Natural killer cell treated with Interleukin-12 subunit alpha and Interleukin-12 subunit beta and Interleukin-15 and Interleukin-18, amount 100 ng/mL, for 72 hours (primary cell): ENCODE measurements at regions not wholly inside any gene's neighbourhood (a gene's known extent, or its start where the extent isn't known, plus 50 kb on each side); places are given as distances from the start of the nearest gene placed in this dataset.
"Not testable (repeated sequence)": the region's sequence is repeated elsewhere in the genome, so short reads cannot be mapped to it uniquely, and the experiment has no call there.

ENCODE experiments used
- ATAC-seq, 2 donors: fragments of 150-1000 bp; cut with Tn5 transposase in 1 of 2; sonication (Bioruptor Pico), chemical (Tn5 transposase) in 1 of 2; 2 replicates each; pipeline ENCODE4 v1.10.0; 2021
- DNase-seq: peaks from one replicate; pipeline ENCODE4 v3.0.0; 2022; ENCODE audit warnings: low spot score
- H3K27ac Mint-ChIP-seq, 2 donors: 1 replicate in 1 of 2; 2 replicates in 1 of 2; pipeline ENCODE4 v1.8.0; 2022; ENCODE audit warnings: mixed read lengths in 2 of 2, mild to moderate bottlenecking in 1 of 2, moderate library complexity in 1 of 2
- H3K27me3 Mint-ChIP-seq, 2 donors: 1 replicate in 1 of 2; 2 replicates in 1 of 2; pipeline ENCODE4 v1.8.0; 2022; ENCODE audit warnings: mixed read lengths in 2 of 2
- H3K36me3 Mint-ChIP-seq: one replicate; pipeline ENCODE4 v1.8.0; 2022; ENCODE audit warnings: mixed read lengths
- H3K4me1 Mint-ChIP-seq, 2 donors: 1 replicate in 1 of 2; 2 replicates in 1 of 2; pipeline ENCODE4 v1.8.0; 2022; ENCODE audit warnings: low read depth in 2 of 2, mixed read lengths in 2 of 2, mild to moderate bottlenecking in 1 of 2
- H3K4me3 Mint-ChIP-seq: one replicate; pipeline ENCODE4 v1.8.0; 2022; ENCODE audit warnings: mixed read lengths
- H3K9me3 Mint-ChIP-seq: 2 replicates; pipeline ENCODE4 v1.8.0; 2022; ENCODE audit warnings: mixed read lengths

GRCh38 chr2:239868556-239869181 is 156.5 kb downstream of the NDUFA10 start:
- ATAC-seq (no peak), DNase-seq (no peak)
- Mint-ChIP-seq H3K4me1 (no peaks in the 10 kb centered on the region), H3K27me3 (no peaks in the 10 kb centered on the region), H3K27ac (no peak overlapping the region), H3K4me3 (no peak overlapping the region), H3K36me3 (no peaks in the 10 kb centered on the region), H3K9me3 (no peaks in the 10 kb centered on the region)

DNA sequence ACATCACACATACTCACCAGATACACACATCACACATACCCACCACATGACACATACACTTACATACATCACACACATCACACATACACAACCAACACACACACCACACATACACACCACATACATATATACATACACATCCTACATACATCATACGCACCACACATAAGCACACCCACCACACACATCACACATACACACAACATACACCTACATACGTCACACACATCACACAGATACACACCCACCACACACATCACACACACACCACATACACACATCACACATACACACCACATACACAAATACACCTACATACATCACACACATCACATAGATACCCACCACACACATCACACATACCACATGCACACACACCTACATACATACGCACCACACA is 158.4 kb downstream of the NDUFA10 start:
- Mint-ChIP-seq H3K36me3 (no peaks in the 10 kb centered on the region), H3K27me3 (peaks cover 0 to 2% of the 10 kb centered on the region in 2 donors), H3K4me1 (no peaks in the 10 kb centered on the region), H3K27ac (no peak overlapping the region), H3K4me3 (no peak overlapping the region), H3K9me3 (no peaks in the 10 kb centered on the region)
- DNase-seq: no peak
- no peak for ATAC-seq

- H3K27me3 Mint-ChIP-seq: peaks cover 0 to 4% of the 10 kb centered on the region in 2 donors
- H3K4me1 Mint-ChIP-seq: no peaks in the 10 kb centered on the region
- no peak overlapping the region for H3K4me3 Mint-ChIP-seq
- no peak for DNase-seq
- no peak for ATAC-seq
- H3K36me3 Mint-ChIP-seq: no peaks in the 10 kb centered on the region
- H3K9me3 Mint-ChIP-seq: no peaks in the 10 kb centered on the region
- no peak overlapping the region for H3K27ac Mint-ChIP-seq
Observed at GRCh38 chr2:239866350-239866749, 158.8 kb downstream of the NDUFA10 start.

- not testable (repeated sequence) for H3K9me3 Mint-ChIP-seq, H3K4me3 Mint-ChIP-seq, H3K27ac Mint-ChIP-seq, H3K27me3 Mint-ChIP-seq, DNase-seq, H3K36me3 Mint-ChIP-seq, ATAC-seq, H3K4me1 Mint-ChIP-seq
Observed at GRCh38 chr2:239865856-239866255, 159.3 kb downstream of the NDUFA10 start.

DNA sequence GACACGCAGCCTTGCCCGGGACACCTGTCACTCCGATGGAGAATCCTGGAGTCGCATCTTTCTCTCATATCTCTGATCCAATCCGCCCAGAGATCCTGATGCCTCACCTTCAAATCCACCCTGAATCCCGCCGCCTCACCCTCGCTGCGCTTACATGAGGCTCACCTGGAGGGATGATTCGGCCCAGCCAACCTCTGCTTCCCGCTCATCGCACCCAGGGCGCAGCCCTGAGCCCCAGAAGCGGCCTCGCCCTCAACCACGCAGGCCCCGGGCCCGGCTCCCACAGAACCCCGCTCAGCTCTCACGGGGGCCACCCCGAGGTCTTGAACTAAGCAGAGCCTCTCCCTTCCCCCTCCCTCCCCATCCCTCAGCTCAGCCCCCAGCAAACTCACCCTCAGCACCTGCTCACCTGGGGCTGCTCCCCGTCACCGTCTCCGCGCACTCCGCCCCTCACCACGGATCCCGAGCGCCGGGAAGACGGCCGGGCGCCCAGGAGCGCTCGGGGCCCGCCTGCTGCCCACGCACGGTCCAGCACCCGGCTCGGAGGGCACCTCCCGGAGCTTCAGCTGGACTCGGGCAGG is 160.0 kb downstream of the NDUFA10 start:
- ATAC-seq (peak in 1 of 2 donors; percentile 43), DNase-seq (no peak)
- Mint-ChIP-seq H3K4me3 (no peak overlapping the region), H3K36me3 (no peaks in the 10 kb centered on the region), H3K9me3 (no peaks in the 10 kb centered on the region), H3K27me3 (peaks cover 5 to 11% of the 10 kb centered on the region in 2 donors), H3K4me1 (no peaks in the 10 kb centered on the region), H3K27ac (no peak overlapping the region)

DNA sequence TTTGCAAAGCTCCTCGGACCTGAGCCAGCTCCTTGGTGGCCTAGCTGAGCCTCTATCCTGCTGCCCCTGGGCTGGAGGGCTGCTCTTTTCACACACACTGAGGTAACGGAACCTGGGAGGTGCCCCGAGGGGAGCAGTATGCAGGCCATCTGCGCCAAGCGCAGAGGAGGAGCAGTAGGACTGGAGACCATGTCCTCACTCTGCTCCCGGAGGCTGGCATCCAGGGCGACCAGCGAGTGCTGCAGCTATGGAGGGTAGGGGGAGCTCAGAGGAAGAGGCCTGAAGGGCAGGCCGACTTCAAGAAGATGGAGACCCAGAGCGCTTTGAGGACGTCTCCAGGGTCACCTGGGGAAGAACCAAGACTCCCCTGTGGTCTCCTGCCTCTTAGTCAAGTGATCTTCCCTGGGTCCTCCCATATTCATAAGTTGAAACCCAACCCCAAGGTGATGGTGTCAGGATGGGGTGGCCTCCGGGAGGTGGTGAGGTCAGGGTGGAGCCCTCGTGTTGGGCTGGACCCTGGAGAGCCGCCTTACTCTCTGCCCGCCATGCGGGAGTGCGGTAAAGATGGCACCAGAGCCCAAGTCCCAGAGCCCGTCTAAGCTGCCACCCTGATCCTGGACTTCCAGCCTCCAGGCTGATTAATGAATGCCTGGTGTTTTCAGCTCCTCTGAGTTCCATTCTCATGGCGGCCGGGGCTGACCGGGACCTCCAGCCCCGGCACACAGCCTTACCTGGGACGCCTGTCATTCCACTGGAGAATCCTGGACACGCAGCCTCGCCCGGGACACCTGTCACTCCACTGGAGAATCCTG is 160.7 kb downstream of the NDUFA10 start:
- no peak overlapping the region for H3K27ac Mint-ChIP-seq
- H3K4me3 Mint-ChIP-seq: no peak overlapping the region
- H3K27me3 Mint-ChIP-seq: peaks cover 6 to 11% of the 10 kb centered on the region in 2 donors
- DNase-seq: no peak
- no peaks in the 10 kb centered on the region for H3K9me3 Mint-ChIP-seq
- H3K36me3 Mint-ChIP-seq: no peaks in the 10 kb centered on the region
- no peaks in the 10 kb centered on the region for H3K4me1 Mint-ChIP-seq
- peak in 1 of 2 donors; percentile 40 for ATAC-seq

DNA sequence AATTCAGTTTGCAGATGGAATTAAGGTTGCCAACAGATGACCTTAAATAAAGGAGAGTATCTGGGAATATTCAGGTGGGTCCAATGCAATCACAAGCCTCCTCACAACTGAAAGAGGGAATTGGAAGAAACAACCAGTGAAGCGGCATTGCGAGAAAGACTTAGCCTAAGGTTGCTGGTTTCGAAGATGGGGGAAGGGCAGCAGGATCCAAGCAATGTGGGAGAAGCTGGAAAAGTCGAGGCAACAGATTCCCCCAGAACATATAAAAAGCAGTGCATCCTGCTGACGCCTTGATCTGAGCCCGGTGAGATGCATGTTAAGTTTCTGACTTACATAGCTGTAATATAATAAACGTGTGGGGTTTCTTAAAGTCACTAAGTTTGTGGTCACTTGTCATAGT is 162.5 kb downstream of the NDUFA10 start:
- ATAC-seq: no peak
- H3K27ac Mint-ChIP-seq: no peak overlapping the region
- no peaks in the 10 kb centered on the region for H3K36me3 Mint-ChIP-seq
- peaks cover 13 to 21% of the 10 kb centered on the region in 2 donors for H3K27me3 Mint-ChIP-seq
- no peak overlapping the region for H3K4me3 Mint-ChIP-seq
- H3K9me3 Mint-ChIP-seq: no peaks in the 10 kb centered on the region
- no peaks in the 10 kb centered on the region for H3K4me1 Mint-ChIP-seq
- no peak for DNase-seq

DNA sequence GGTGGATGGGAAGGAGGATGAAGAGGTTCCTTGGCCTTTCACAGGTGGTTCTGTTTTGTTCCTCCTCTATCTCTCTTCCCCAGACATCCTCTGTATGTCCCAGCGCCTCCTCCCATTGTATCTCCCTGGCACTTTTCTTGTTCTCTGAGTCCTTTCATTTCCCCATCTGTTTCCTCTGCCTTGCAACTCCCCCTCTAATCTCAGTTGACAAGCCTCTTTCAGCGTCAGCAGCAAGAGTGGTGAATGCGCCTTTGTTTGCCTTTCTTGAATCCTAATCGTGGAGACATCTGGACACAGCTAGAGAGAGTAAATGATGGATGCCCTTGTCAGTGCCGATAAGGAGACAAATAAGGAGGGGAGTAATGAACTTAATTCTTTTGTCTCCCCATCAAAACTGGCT is 167.0 kb downstream of the NDUFA10 start:
- H3K27ac Mint-ChIP-seq: no peak overlapping the region
- no peak overlapping the region for H3K4me3 Mint-ChIP-seq
- no peak for ATAC-seq
- no peaks in the 10 kb centered on the region for H3K36me3 Mint-ChIP-seq
- no peaks in the 10 kb centered on the region for H3K4me1 Mint-ChIP-seq
- H3K9me3 Mint-ChIP-seq: no peaks in the 10 kb centered on the region
- H3K27me3 Mint-ChIP-seq: peaks cover 20 to 29% of the 10 kb centered on the region in 2 donors
- no peak for DNase-seq

DNA sequence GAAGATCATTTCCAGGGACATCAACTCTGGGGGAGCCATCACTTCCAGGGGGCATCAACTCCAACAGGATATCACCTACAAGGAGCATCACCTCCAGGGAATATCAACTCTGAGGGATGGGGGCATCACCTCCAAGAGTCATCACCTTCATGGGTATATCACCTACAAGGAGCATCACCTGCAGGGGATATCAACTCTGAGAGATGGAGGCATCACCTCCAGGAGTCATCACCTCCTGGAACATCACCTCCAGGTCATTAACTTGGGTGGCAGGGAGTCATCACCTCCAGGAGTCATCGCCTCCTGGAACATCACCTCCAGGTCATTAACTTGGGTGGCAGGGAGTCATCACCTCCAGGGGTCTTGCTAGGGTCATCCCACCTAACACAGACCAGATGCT is 167.6 kb downstream of the NDUFA10 start:
- DNase-seq: no peak
- Mint-ChIP-seq H3K36me3 (no peaks in the 10 kb centered on the region), H3K4me3 (no peak overlapping the region), H3K4me1 (no peaks in the 10 kb centered on the region), H3K27ac (no peak overlapping the region), H3K9me3 (no peaks in the 10 kb centered on the region), H3K27me3 (peaks cover 20 to 29% of the 10 kb centered on the region in 2 donors)
- ATAC-seq: no peak

DNA sequence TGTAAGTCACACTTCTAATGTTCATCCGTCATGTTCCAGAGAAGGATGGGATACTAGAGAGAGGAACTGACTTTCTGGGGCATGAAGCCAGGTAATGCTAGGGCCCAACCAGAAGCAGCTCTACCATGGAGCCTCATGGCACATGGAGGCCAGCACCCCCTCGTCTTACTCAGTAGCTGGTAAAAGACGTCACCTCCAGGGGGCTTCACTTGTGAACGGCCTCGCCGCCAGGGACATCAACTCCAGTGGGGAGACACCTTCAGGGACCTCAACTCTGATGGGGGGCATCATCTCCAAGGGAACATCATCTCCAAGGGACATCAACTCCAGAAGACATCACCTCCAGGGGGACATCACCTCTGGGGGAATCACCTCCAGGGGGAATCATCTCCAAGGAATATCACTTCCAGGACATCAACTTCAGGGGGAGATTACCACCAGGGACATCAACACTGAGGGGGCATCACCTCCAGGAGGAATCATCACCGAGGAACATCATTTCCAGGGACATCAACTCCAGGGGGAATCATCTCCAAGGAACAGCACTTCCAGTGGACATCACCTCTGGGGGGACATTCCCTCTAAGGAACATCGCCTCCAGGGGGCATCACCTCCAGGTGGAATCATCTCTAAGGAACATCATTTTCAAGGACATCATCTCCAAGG is 168.4 kb downstream of the NDUFA10 start:
- DNase-seq: no peak
- H3K36me3 Mint-ChIP-seq: no peaks in the 10 kb centered on the region
- no peaks in the 10 kb centered on the region for H3K9me3 Mint-ChIP-seq
- H3K4me3 Mint-ChIP-seq: no peak overlapping the region
- H3K27ac Mint-ChIP-seq: no peak overlapping the region
- H3K4me1 Mint-ChIP-seq: no peaks in the 10 kb centered on the region
- no peak for ATAC-seq
- H3K27me3 Mint-ChIP-seq: peaks cover 20 to 27% of the 10 kb centered on the region in 2 donors

GRCh38 chr2:239855863-239856587 is 169.1 kb downstream of the NDUFA10 start:
- Mint-ChIP-seq H3K9me3 (no peaks in the 10 kb centered on the region), H3K27ac (no peak overlapping the region), H3K4me1 (no peaks in the 10 kb centered on the region), H3K27me3 (peaks cover 27 to 28% of the 10 kb centered on the region in 2 donors), H3K4me3 (no peak overlapping the region), H3K36me3 (peaks cover 4% of the 10 kb centered on the region)
- DNase-seq (no peak), ATAC-seq (no peak)

GRCh38 chr2:239854596-239854995 is 170.5 kb downstream of the NDUFA10 start:
- ATAC-seq: no peak
- Mint-ChIP-seq H3K27ac (no peak overlapping the region), H3K4me1 (no peaks in the 10 kb centered on the region), H3K36me3 (peaks cover 9% of the 10 kb centered on the region), H3K9me3 (peaks cover 3% of the 10 kb centered on the region), H3K4me3 (no peak overlapping the region), H3K27me3 (peaks cover 21 to 26% of the 10 kb centered on the region in 2 donors)
- no peak for DNase-seq

GRCh38 chr2:239853706-239854327 is 171.3 kb downstream of the NDUFA10 start:
- no peak for DNase-seq
- Mint-ChIP-seq H3K4me1 (no peaks in the 10 kb centered on the region), H3K9me3 (peaks cover 3% of the 10 kb centered on the region), H3K27ac (no peak overlapping the region), H3K27me3 (peaks cover 20 to 26% of the 10 kb centered on the region in 2 donors), H3K4me3 (no peak overlapping the region), H3K36me3 (peaks cover 9% of the 10 kb centered on the region)
- no peak for ATAC-seq
